ENCODE measurements at regions not wholly inside any gene's neighbourhood (a gene's known extent, or its start where the extent isn't known, plus 50 kb on each side); places are given as distances from the start of the nearest gene placed in this dataset.
"Not testable (repeated sequence)": the region's sequence is repeated elsewhere in the genome, so short reads cannot be mapped to it uniquely, and the experiment has no call there.

GRCh38 chr2:200102971-200103370 lies 147.6 kb downstream of the MAIP1 start:
- DNase-seq (ENCODE audit: low spot score), result no peak

- no peak for DNase-seq (ENCODE audit: low spot score)
Measured at GRCh38 chr2:200104015-200104414, 148.6 kb downstream of the MAIP1 start.

DNA sequence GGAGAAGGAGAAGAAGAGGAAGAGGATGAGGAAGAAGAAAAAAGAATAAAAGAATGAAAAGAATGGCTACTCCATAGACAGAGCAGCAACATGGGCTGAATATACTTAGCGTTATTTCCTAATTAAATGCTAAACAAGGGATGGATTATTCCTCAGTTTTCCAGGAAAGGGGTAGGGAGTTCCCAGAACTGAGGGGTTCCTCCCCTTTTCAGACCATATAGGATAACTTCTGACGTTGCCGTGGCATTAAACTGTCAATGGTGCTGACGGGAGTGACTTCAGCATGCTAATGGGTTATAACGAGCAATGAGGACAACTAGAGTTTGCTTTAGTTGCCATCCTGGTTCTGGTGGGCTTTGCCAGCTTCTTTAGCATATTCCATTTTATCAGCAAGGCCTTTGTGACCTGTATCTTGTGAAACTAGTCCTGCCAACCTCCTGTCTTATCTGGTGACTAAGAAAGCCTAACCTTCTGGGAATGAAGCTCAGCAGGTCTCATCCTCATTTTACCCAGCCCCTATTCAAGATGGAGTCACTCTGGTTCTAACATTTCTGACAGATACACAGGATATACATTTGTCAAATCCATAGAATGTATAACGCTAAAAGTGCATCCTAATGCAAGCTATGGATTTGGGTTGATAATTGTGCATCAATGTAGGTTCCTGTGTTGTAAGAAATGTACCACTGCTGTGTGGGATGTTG lies 152.3 kb downstream of the MAIP1 start:
- no peak for DNase-seq (ENCODE audit: low spot score)

DNA sequence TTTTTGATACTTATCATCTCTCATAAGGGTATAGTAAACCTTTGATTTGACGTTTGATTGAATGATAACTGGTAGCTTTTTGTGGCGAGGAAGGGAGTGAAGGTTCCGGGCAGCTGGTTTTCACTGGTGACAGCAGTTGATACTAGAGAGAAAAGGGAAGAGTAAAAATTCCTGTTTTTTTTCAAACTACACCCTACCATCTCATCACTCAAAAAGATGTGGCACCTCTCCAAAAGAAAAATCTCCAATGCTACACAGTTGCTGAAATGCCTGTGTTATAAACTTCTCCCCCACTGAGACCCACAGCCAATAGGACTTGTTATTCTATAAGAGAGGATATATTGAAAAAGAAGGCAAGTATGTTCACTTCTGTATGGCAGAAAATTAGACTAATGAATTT lies 154.0 kb downstream of the MAIP1 start:
- DNase-seq (ENCODE audit: low spot score), result no peak

GRCh38 chr2:200110381-200110780 lies 155.0 kb downstream of the MAIP1 start:
- no peak for DNase-seq (ENCODE audit: low spot score)

GRCh38 chr2:200113016-200113799 lies 157.8 kb downstream of the MAIP1 start:
- DNase-seq (ENCODE audit: low spot score), result not testable (repeated sequence)

DNA sequence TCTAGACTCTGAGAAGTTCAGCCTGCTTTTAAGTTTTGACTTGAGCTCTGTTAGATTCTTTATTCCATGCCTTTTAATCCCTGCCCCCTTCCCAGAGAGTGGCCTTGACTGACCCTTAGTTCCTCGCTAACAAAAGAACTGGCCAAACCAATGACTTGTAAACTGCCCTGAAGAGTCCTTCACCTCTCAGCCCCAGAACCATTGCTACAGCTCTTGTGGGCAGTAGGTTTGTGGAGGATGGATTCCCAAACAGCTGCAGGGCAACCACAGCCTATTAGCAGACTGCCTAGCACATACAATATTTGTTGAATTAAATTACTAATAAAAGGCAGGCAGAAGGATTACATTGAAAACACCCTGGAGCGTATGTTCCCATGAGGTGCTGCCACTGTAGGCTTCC lies 163.9 kb downstream of the MAIP1 start:
- no peak for DNase-seq (ENCODE audit: low spot score)

GRCh38 chr2:200121931-200122330 lies 166.5 kb downstream of the MAIP1 start:
- no peak for DNase-seq (ENCODE audit: low spot score)

DNA sequence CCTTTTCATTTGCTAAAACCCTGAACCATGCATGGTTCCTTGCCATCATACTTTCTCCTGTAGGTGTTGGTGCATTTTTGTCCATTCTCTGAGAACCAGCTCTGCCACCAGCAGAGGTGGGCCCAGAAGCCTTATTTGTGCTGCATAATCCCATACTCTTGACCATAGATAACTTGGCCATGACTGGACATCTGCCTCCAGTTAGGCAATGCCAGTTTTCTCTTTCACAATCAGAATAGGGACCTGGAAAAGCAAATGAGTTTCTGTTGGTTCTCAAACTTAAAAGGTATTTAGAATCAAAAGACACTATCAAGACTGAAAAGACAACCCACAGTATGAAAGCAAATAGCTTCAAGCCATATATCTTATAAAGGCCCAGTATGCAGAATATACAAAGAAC lies 167.3 kb downstream of the MAIP1 start:
- DNase-seq (ENCODE audit: low spot score), result no peak

- DNase-seq (ENCODE audit: low spot score), result not testable (repeated sequence)
Measured at GRCh38 chr2:200124665-200125368, 169.4 kb downstream of the MAIP1 start.

- DNase-seq (ENCODE audit: low spot score), result no peak
Measured at GRCh38 chr2:200125444-200126284, 170.3 kb downstream of the MAIP1 start.

DNA sequence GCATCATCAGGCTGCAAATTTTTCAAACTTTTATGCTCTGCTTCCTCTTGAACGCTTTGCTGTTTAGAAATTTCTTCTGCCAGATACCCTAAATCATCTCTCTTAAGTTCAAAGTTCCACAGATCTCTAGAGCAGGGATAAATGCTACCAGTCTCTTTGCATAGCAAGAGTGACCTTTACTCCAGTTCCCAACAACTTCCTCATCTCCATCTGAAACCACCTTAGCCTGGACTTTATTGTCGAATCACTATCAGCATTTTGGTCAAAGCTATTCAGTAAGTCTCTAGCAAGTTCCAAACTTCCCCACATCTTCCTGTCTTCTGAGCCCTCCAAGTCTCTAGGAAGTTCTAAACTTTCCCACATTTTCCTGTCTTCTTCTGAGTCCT lies 170.9 kb downstream of the MAIP1 start:
- not testable (repeated sequence) for DNase-seq (ENCODE audit: low spot score)

DNA sequence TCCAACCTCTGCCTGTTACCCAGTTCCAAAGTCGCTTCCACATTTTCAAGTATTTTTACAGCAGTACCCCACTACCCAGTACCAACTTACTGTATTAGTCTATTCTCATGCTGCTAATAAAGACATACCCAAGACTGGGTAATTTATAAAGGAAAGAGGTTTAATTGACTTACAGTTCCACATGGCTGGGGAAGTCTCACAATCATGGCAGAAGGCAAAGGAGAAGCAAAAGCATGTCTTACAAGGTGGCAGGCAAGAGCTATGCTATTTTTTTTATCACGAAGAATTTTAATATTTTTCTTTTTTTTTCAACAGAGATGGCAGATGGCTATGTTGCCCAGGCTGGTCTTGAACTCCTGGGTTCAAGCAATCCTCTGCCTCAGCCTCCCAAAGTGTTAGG lies 171.3 kb downstream of the MAIP1 start:
- not testable (repeated sequence) for DNase-seq (ENCODE audit: low spot score)

DNA sequence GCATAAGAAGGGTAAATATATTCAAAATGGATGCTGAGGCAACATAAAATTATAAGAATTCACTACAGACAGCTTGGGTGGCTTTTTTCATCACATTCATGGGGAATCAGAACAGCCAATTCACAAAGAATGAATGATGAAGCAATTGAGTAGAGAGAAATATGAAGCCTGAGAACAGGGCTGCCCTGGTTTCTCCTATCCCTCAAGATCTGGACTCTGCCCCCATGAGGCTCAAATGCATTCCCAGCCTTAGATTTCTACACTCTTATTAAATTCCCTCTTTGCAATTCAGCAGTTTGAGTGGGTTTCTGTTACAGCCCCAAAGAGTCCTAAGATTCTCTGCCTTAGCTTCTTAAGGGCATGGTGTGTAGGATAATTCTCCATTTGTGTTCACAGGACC lies 172.5 kb downstream of the MAIP1 start:
- DNase-seq (ENCODE audit: low spot score), result peak; percentile 19

DNA sequence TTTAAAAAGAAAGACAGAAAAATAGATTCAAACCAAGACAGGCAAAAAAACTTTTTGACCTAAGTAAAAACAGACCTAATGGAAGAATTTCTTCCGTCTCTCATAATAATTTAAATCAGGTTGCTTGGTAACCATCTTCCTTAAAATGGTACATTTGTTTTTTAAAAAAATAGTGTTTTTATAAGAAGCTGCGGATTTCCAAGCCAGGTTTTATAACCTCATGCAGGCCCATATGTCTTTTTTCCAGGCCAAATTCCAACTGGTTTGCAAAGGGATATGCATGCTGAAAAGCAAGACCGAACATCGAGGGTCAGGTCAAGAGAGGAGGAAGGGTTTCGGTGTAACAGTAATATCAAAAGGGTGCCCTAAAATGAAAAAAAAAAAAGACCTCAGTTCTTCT lies 172.9 kb downstream of the MAIP1 start:
- peak; percentile 37 for DNase-seq (ENCODE audit: low spot score)

DNA sequence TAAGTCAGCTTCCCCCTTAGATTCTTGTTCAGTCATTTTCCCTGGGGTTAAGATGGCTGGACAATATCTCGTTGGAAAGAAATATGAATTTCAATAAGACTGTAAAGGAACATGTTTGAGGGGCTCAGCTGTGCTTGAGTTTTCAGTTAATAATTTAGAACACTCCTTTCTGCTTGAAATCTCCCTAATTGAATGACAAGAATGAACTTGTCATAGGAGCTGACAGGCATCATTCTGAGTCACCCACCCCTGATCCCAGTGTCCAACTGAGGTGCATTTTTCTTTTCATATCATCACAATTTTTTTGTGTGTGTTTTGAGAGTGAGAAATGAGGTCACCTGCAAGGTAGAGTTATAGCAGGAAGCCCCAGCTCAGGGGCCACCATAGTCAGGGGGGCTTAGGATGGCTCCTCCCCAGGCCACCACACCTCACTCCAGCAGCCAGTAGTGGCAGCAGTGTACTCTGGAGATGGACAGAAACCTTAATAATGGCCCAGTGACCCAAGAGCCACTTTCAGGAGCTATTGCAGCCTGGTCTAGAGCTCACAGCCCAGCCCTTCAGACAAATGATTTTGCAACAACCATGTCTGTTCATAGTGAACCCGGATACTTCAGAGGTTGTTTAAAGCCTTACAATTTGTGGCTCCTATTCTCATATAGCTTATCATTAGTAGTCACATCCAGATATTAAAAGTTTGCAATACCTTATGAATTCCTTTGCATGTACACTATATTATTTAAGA lies 174.5 kb downstream of the MAIP1 start:
- no peak for DNase-seq (ENCODE audit: low spot score)

GRCh38 chr2:200130762-200131166 lies 175.4 kb downstream of the MAIP1 start:
- DNase-seq (ENCODE audit: low spot score), result no peak

GRCh38 chr2:200131307-200131706 lies 175.2 kb upstream of the SPATS2L start:
- DNase-seq (ENCODE audit: low spot score), result no peak

- no peak for DNase-seq (ENCODE audit: low spot score)
Measured at GRCh38 chr2:200135082-200135481, 171.4 kb upstream of the SPATS2L start.

DNA sequence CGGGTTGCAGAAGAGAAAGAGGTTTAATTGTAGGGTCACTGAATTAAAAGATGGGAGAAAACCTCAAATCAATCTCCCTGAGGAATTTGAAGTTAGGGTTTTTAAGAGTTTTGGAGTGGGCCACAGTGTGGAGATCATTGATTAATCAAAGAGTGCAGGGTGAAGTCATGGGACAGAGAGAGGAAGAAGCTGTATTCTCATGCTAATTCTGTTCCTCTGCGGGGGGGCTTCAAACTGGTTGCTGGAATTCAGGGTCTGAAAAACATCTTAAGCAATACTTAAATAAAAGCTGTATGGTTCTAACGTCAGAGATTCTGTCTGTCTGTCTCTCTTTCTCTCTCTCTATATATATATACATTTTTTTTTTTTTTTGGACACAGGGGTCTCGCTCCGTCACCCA lies 169.8 kb upstream of the SPATS2L start:
- no peak for DNase-seq (ENCODE audit: low spot score)

DNA sequence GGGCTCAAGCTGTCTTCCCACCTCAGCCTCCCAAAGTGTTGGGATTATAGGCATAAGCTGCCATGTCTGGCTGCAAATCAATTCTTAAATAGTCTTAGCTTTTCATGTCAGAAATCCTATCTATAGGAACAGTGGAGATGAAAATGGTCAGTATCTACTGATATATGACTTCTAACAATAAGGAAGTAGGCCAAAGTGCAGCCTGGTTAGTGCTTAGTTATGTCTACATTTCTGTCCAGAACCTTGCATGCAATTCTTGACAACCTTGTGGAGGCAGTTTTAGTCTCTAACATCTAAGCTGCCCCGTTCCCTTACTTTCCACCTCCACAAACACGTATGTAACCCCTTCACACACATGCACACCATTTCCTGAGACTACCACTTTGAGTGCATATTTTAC lies 169.2 kb upstream of the SPATS2L start:
- no peak for DNase-seq (ENCODE audit: low spot score)
